Activated gamma-delta T cell treated with Interleukin-2 at 50 U/mL for 16 hours (primary cell): ENCODE measurements at regions not wholly inside any gene's neighbourhood (a gene's known extent, or its start where the extent isn't known, plus 50 kb on each side); places are given as distances from the start of the nearest gene placed in this dataset.
"Not testable (repeated sequence)": the region's sequence is repeated elsewhere in the genome, so short reads cannot be mapped to it uniquely, and the experiment has no call there.

ENCODE experiments used
- DNase-seq: peaks from one replicate; pipeline ENCODE4 v3.0.0-alpha.2; 2020

DNA sequence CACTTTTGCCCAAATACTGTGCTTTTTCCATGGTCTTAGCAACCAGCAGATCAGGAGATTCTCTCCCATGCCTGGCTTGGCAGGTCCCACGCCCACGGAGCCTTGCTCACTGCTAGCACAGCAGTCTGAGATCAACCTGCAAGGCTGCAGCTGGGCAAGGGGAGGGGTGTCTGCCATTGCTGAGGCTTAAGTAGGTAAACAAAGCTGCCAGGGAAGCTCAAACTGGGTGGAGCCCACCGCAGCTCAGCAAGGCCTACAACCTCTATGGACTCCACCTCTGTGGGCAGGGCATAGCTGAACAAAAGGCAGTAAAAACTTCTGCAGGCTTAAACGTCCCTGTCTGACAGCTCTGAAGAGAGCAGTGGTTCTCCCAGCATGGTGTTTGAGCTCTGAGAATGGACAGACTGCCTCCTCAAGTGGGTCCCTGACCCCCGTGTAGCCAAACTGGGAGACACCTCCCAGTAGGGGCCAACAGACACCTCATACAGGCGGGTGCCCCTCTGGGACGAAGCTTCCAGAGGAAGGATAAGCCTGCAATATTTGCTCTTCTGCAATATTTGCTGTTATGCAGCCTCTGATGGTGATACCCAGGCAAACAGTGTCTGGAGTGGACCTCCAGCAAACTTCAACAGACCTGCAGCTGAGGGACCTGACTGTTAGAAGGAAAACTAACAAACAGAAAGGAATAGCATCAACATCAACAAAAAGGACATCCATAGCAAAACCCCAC is 132.8 kb upstream of the STARD13 start:
- not testable (repeated sequence) for DNase-seq

GRCh38 chr13:33420117-33420516 is 134.6 kb upstream of the STARD13 start:
- not testable (repeated sequence) for DNase-seq

DNA sequence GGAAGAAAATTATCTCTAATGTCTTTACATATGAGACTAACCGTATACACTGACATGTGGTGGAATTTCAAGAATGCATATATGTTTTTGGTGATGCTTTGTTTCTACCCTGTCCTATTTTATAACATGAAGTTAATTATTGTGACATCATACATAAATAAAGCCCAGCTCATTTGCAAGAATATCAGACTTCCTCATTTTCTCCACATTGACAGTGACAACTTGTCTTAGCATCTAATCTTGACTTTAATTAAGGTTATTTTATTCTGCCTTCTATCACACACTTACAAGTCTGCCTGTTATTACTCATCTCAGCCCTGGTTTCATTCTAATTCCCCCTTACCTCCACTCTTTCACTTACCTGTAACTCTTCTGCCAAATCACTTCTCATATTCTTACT is 140.6 kb upstream of the STARD13 start:
- DNase-seq: no peak

GRCh38 chr13:33433316-33433715 is 147.8 kb upstream of the STARD13 start:
- DNase-seq: no peak

DNA sequence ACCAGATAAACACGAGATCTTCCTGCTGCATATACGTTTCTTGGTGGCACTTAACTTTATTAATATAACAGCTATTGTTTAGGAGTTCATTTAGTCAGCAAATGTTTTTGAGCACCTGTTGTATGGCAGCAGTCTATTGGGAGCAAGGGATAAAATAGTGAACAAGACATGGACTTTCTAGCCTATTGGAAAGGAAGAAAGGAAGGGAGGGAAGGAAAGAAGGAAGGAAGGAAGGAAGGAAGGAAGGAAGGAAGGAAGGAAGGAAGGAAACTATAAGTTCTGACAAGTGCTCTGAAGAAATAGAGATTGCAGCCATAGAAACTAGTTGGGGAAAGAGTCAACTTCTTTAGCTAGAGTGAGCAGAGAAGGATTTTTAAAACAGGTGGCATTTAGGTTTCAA is 149.1 kb upstream of the STARD13 start:
- DNase-seq: no peak

- no peak for DNase-seq
Measured at GRCh38 chr13:33435207-33435606, 149.7 kb upstream of the STARD13 start.

GRCh38 chr13:33438918-33439317 is 153.4 kb upstream of the STARD13 start:
- no peak for DNase-seq

DNA sequence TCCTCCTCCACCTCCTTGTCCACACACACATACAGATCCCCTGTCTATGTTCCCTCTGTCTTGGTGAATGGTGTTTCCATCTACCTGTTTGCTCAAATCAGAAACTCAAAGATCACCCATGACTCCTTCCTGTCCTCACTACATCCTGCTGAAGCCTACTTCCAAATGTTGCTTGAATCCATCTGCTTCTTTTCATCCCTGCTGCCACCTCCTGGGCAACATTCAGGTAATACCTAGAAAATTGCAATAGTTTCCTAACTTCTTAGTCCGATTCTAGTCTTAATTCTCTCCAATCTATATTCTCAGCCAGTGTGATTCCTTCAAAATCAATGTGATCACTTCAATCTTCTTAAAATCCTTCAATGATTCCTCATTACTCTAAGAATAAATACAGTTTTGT is 155.5 kb upstream of the STARD13 start:
- no peak for DNase-seq

DNA sequence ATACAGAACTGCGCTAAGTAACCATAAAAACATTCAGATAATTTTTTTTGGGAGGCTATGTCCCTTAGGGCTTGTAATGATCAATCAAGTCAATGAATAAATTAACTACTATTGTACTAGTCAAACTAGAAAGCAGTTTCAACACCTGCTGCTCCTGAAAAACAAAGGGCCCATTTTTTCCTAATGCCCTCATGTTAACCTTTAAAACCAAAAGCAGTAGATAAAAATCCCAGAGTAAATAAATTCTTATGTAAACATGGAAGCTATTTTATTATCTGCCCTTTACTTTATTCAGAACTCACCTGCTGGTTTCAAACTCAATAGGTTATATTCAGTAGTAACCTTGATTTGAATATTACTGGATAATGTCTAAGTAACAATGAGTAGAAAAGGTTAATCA is 159.5 kb upstream of the STARD13 start:
- no peak for DNase-seq

DNA sequence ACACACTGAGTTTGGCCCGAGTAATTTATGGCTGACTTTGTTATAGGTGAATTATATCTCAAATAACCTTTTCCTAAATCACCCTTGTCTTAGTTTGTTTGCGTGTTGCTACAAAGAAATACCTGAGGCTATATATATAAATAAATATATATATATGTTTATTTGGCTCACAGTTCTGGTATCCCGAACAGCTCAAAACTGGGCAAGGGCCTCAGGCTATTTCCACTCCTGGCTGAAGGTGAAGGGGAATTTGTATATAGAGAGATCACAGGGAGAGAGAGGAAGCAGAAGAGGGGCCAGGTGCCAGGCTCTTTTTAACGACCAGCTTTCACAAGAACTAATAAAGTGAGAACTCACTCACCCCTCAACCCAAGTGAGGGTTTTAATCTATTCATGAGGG is 159.9 kb upstream of the STARD13 start:
- DNase-seq: no peak

GRCh38 chr13:33446821-33447725 is 161.5 kb upstream of the STARD13 start:
- no peak for DNase-seq

GRCh38 chr13:33448889-33449288 is 163.3 kb upstream of the STARD13 start:
- DNase-seq: no peak

- DNase-seq: no peak
Measured at GRCh38 chr13:33450956-33451709, 165.6 kb upstream of the STARD13 start.

DNA sequence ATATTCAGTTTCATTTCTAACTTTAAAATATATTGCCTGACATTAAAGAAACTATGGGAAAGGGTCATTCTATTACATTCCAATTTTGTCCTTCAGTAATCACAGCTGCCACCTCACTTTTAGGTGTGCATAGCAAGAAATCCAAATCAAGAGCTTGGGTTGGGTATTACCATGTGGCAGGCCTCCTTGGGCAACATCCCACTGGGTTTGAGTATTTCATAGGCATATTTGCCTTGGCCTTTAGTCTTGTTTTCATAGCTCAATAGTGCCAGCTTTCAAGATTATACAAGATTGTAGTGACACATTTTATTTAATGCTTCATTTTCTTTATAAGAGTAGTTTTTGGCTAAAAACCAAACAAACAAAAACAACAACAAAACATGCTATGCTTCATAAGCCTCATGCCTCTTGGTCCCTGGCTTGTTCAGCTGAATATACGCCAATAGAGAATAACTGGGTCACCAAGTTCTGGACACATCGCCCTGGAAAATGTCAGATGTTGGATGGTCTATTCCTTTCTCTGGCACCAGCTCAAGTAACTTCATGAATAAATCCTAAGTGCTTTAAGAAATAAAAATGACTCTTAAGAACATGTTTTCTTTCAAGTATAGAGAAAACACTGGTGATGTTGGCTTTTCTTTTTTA is 167.4 kb upstream of the STARD13 start:
- no peak for DNase-seq

DNA sequence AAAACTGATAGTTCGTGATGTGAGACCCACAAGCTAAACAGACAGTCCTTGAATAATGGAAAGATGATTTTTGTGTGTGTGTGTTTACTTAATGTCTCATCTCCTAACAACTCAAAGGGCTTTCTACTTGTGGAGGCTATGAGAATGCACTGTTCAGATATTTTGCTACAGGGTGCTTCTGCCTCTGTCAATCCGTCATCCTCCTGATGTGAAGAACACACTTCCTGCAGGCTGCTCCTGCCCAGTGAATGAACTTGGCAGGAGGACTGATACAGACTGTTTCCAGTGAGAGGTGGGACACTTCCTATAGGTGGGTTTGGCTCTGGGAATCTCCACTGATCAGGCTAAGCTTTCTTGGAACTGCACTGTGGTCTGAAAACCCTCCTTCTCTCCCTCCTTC is 168.4 kb upstream of the STARD13 start:
- no peak for DNase-seq

DNA sequence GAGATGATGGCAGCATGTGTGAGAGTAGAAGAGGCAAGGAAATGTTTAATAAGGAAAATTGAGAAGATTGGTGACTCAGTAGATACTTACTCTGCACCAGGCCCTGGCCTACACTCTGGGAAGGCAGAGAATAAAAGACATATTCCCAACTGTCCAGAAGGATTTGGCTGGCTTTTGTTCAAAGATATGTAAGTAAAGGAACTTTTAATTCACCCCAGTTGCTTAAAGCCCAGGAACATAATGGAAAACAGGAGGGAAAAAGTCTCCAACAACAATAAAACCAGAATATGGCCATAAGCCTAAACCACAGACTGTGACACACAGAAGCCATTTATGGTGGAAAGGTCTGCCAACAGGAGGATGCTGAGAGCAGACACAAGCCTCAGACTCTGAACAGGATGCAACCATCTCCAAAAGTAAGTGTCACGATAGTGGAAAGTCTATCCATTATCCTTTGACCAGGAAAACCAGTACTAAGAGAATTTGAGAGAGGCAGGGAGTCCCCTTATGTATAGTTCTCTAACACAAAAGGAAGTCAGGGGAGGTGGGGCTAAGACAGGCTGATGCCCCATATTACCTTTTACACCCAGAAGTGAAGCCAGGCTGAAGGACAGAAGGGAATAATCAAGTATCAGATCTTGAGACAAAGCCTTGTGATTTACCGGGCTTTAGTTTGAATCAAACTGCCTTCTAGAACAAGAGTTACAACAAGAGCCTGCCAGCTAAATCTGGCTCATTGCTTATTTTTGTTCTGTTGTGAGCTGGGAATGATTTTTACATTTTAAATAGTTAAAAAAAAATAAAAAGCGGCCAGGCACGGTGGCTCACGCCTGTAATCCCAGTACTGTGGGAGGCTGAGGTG is 169.5 kb upstream of the STARD13 start:
- no peak for DNase-seq

DNA sequence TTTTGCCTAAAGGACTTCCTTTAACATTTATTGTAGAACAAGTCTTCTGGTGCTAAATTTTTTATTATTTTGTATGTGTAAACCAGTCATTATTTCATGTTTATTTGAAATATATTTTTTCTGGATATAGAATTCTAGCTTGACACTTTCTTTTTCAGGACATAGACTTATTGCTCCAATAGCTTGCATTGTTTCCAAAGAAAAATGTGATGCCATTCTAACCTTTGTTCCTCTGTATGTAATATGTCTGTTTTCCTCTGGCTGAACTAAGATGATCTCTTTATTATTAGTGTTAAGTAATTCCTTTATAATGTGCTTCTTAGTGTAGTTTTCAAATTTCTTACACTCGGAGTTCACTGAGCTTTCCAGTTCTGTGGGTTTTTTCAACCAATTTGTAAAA is 174.1 kb upstream of the STARD13 start:
- DNase-seq: no peak

- no peak for DNase-seq
Measured at GRCh38 chr13:33462109-33462508, 176.6 kb upstream of the STARD13 start.

GRCh38 chr13:33464345-33464744 is 178.8 kb upstream of the STARD13 start:
- no peak for DNase-seq

GRCh38 chr13:33466262-33466661 is 180.7 kb upstream of the STARD13 start:
- DNase-seq: no peak

- DNase-seq: no peak
Measured at GRCh38 chr13:33467556-33467955, 182.0 kb upstream of the STARD13 start.

GRCh38 chr13:33471204-33471603 is 185.6 kb upstream of the STARD13 start:
- DNase-seq: no peak
